Tibial artery (tissue), 4 donors: ENCODE measurements at regions not wholly inside any gene's neighbourhood (a gene's known extent, or its start where the extent isn't known, plus 50 kb on each side); places are given as distances from the start of the nearest gene placed in this dataset.

ENCODE experiments used
- DNase-seq, 2 donors: peaks; one replicate each; pipeline ENCODE4 v3.0.0-alpha.2; 2019
- H3K27ac ChIP-seq, 2 donors: fragments of 200-600 bp; sonication (generic) in 1 of 2; 1 replicate in 1 of 2; 2 replicates in 1 of 2; pipeline ENCODE4 v1.5.1; 2018 to 2019; ENCODE audit warnings: mild to moderate bottlenecking in 1 of 2
- H3K27me3 ChIP-seq, 2 donors: fragments of 200-600 bp; sonication (generic) in 1 of 2; one replicate each; pipeline versions ENCODE4 v1.5.1 to v1.6.0; 2016 to 2019
- H3K36me3 ChIP-seq, 3 donors: fragments of 200-600 bp; sonication (generic) in 2 of 3; one replicate each; pipeline ENCODE4 v1.5.1; 2016 to 2019; ENCODE audit warnings: mild to moderate bottlenecking in 2 of 3
- H3K4me1 ChIP-seq, 4 donors: fragments of 200-600 bp; sonication (generic) in 2 of 4; 1 replicate in 3 of 4; 2 replicates in 1 of 4; pipeline ENCODE4 v1.5.1; 2016 to 2019
- H3K4me3 ChIP-seq, 2 donors: fragments of 200-600 bp; sonication (generic) in 1 of 2; 1 replicate in 1 of 2; 2 replicates in 1 of 2; pipeline ENCODE4 v1.5.1; 2018 to 2019; ENCODE audit warnings: mild to moderate bottlenecking in 2 of 2
- H3K9me3 ChIP-seq, 3 donors: fragments of 200-600 bp; sonication (generic) in 1 of 3; one replicate each; pipeline ENCODE4 v1.5.1; 2016 to 2019
- intact Hi-C: fragments of 100-400 bp; cut with DNase I; formaldehyde crosslinking; loops from one replicate; pipeline ENCODE4 v1.15.0; 2023; ENCODE audit warnings: low total_unique reads
- TF ChIP-seq, protein P1 (sequence below), 2 experiments: fragments of 200-600 bp in 1 of 2; fragments of 450-650 bp in 1 of 2; IDR thresholded peaks; one replicate each; pipeline ENCODE4 v1.5.1; 2017 to 2019; ENCODE audit warnings: antibody characterized with exemption in 2 of 2, mild to moderate bottlenecking in 1 of 2, moderate library complexity in 1 of 2

DNA sequence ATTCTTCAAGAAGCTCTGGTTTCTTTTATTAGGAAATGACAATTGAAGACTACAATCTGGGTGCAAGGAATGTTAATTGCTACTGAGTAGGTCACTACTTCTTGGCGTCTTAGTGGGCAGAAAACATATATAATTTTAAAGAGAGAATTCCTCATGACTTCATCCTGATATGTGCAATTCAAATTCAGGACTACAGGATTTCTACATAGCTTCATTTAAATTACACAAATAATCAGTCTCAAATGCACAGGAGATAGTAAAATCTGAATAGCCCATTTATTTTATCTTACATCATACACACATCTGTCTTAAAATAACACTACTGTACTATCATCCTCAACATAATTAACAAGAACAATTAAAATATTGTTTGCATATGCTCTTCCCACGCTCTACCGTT is 52.5 kb upstream of the GPR149 start:
- no peak overlapping the region for H3K27ac ChIP-seq
- no peaks in the 10 kb centered on the region for H3K9me3 ChIP-seq
- no peak overlapping the region for H3K4me3 ChIP-seq
- H3K36me3 ChIP-seq = no peaks in the 10 kb centered on the region
- TF ChIP-seq, protein P1, sequence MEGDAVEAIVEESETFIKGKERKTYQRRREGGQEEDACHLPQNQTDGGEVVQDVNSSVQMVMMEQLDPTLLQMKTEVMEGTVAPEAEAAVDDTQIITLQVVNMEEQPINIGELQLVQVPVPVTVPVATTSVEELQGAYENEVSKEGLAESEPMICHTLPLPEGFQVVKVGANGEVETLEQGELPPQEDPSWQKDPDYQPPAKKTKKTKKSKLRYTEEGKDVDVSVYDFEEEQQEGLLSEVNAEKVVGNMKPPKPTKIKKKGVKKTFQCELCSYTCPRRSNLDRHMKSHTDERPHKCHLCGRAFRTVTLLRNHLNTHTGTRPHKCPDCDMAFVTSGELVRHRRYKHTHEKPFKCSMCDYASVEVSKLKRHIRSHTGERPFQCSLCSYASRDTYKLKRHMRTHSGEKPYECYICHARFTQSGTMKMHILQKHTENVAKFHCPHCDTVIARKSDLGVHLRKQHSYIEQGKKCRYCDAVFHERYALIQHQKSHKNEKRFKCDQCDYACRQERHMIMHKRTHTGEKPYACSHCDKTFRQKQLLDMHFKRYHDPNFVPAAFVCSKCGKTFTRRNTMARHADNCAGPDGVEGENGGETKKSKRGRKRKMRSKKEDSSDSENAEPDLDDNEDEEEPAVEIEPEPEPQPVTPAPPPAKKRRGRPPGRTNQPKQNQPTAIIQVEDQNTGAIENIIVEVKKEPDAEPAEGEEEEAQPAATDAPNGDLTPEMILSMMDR (IDR thresholded peaks at IDR 0.05) = no peak
- no peak for DNase-seq
- intact Hi-C loops = no loop called here
- no peaks in the 10 kb centered on the region for H3K4me1 ChIP-seq
- H3K27me3 ChIP-seq = no peaks in the 10 kb centered on the region

DNA sequence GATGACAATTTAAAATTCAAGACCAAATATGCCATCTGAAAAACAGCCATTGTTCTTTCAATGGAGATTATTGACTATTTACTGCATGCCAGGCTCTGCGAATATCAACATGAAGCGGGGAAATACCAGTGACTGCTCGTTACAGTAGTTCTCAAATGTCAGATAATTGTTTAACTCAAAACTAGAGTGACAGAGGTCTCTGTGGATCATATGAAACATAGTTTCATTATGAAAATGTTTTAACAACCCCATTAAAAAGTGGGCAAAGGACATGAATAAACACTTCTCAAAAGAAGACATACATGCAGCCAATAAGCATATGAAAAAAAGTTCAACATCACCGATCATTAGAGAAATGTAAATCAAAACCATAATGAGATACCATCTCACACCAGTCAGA is 50.0 kb upstream of the GPR149 start:
- Histone ChIP-seq H3K27me3 (no peaks in the 10 kb centered on the region), H3K4me1 (no peaks in the 10 kb centered on the region), H3K9me3 (no peaks in the 10 kb centered on the region), H3K36me3 (no peaks in the 10 kb centered on the region), H3K27ac (no peak overlapping the region), H3K4me3 (no peak overlapping the region)
- intact Hi-C loops = no loop called here
- no peak for DNase-seq
- TF ChIP-seq, protein P1 (IDR thresholded peaks at IDR 0.05) = no peak
